ENCODE measurements at regions not wholly inside any gene's neighbourhood (a gene's known extent, or its start where the extent isn't known, plus 50 kb on each side); places are given as distances from the start of the nearest gene placed in this dataset.

- Histone ChIP-seq H3K27me3 (ENCODE audit: insufficient read depth, low read length) (peaks cover 10% of the 10 kb centered on the region), H3K4me1 (ENCODE audit: insufficient read depth, low read length) (peaks cover 14% of the 10 kb centered on the region), H3K4me3 (ENCODE audit: low read length in 2 of 2) (no peak overlapping the region), H3K36me3 (ENCODE audit: insufficient read depth, low read length) (no peaks in the 10 kb centered on the region), H3K9me3 (ENCODE audit: control insufficient read depth in 1 of 2, low read length in 2 of 2) (no peaks in the 10 kb centered on the region), H3K27ac (ENCODE audit: low read depth, low read length) (no peak overlapping the region)
- H3K4me1 Mint-ChIP-seq, result peaks cover 15 to 31% (median 26%) of the 10 kb centered on the region in 4 donors
- H3K36me3 Mint-ChIP-seq, result no peaks in the 10 kb centered on the region
- H3K27ac Mint-ChIP-seq, result no peak overlapping the region
- H3K4me3 Mint-ChIP-seq, result peak overlapping the region; percentile 21 to 72 (median 52)
- peaks cover 0 to 4% (median 0%) of the 10 kb centered on the region in 8 donors for H3K9me3 Mint-ChIP-seq
- CTCF ChIA-PET (ENCODE audit: partially characterized antibody), result no interaction called here
- POLR2A ChIA-PET (ENCODE audit: partially characterized antibody), result no interaction called here
- no peak for DNase-seq
- peaks cover 52 to 53% of the 10 kb centered on the region in 2 donors for H3K27me3 Mint-ChIP-seq
- intact Hi-C loops (cut with micrococcal nuclease), result no loop called here
Observed at GRCh38 chr19:30228835-30229524, 143.2 kb upstream of the ZNF536 start.

DNA sequence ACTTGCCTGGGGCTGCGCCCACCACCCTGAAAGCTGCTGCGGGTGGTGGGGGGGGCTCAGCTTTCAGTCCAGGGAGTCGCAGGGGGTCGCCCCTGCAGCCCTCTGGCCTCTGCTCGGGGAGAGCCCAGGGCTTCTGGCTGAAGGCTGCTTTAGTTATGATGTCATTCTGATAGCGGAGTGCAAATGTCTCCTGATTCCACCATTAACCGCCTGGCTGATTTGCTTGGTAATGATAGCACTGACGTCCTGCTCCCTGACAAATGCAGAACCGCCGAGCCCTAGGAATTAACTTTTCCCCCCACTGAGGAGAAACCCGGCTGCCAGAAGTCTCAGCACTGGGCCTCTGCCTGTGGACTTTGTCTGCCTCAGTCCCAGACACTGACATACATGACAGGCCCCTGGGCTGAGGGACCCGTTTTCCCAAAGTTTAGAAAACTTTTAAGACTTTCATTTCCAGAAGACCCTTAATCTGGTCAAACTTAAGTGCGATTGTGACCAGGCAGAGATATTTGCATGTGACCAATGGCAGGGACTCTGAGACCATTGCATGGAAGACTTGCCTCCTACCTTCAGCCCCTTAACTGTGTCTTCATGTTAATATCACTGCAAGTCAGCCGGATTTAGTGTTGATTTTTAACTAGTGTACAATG lies 142.5 kb upstream of the ZNF536 start:
- Histone ChIP-seq H3K4me1 (ENCODE audit: insufficient read depth, low read length) (peaks cover 14% of the 10 kb centered on the region), H3K27me3 (ENCODE audit: insufficient read depth, low read length) (peaks cover 10% of the 10 kb centered on the region), H3K36me3 (ENCODE audit: insufficient read depth, low read length) (no peaks in the 10 kb centered on the region), H3K4me3 (ENCODE audit: low read length in 2 of 2) (no peak overlapping the region), H3K9me3 (ENCODE audit: control insufficient read depth in 1 of 2, low read length in 2 of 2) (no peaks in the 10 kb centered on the region), H3K27ac (ENCODE audit: low read depth, low read length) (no peak overlapping the region)
- Mint-ChIP-seq H3K36me3 (no peaks in the 10 kb centered on the region), H3K27me3 (peaks cover 46 to 49% of the 10 kb centered on the region in 2 donors), H3K9me3 (peaks cover 0 to 4% (median 0%) of the 10 kb centered on the region in 8 donors), H3K27ac (no peak overlapping the region), H3K4me3 (peak overlapping the region in 3 of 8 donors; percentile 21 to 30 (median 28)), H3K4me1 (peaks cover 15 to 25% (median 21%) of the 10 kb centered on the region in 4 donors)
- ChIA-PET CTCF (ENCODE audit: partially characterized antibody) (no interaction called here), POLR2A (ENCODE audit: partially characterized antibody) (no interaction called here)
- intact Hi-C loops (cut with micrococcal nuclease), result no loop called here
- no peak for DNase-seq

DNA sequence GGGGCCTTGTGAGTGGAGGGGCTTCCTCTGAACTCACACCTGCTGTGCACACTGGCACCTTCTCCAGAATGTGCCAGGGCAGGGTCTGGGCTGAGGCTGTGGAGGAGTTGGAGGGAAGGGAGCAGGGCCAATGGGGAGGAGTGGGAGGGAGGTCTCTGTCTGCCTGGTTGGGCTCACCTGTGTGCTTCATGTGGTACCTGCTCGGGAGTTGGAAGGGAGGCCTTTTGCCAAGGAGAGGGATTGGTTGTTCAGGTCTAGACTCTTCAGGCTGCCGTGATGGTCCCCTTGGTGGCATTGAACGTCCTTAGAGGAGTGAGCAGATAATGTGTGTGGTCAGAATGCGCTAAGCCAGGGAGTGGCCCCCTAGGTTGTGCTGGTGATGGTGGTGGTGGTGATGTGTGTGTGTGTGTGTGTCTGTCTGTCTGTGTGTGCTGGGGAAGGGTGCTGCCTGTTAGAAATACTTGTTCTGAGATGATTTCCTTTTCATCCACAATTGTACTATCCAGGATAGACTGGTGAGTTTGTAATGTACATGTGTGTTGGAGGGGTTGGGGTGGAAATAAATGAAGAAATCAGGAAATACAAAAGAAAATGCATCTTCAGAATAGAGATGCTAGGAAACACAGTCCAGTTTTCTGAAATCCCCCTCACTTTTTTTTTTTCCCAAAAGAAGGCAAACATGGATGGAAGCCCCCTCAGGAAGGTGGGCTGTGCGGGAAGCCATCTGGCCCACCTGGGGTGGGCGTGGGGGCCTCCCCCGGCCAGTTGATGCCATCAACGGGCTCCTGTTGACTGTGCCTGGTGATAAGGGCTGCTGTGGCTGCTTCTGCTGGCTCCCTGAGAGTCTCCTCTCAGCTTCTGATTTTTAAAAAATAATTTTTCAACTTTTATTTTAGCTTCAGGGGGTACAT lies 140.5 kb upstream of the ZNF536 start:
- no peaks in the 10 kb centered on the region for H3K36me3 Mint-ChIP-seq
- no peaks in the 10 kb centered on the region for H3K36me3 ChIP-seq (ENCODE audit: insufficient read depth, low read length)
- peaks cover 50 to 51% of the 10 kb centered on the region in 2 donors for H3K27me3 Mint-ChIP-seq
- DNase-seq, result no peak
- no peak overlapping the region for H3K27ac Mint-ChIP-seq
- no peaks in the 10 kb centered on the region for H3K9me3 ChIP-seq (ENCODE audit: control insufficient read depth in 1 of 2, low read length in 2 of 2)
- CTCF ChIA-PET (ENCODE audit: partially characterized antibody), result interaction anchor here (0.7 kb wide), 1 partner anchor 952 kb away, joined by 3 read pairs; no protein-coding TSS in a partner anchor
- H3K4me3 Mint-ChIP-seq, result no peak overlapping the region
- H3K27me3 ChIP-seq (ENCODE audit: insufficient read depth, low read length), result peaks cover 8% of the 10 kb centered on the region
- POLR2A ChIA-PET (ENCODE audit: partially characterized antibody), result no interaction called here
- no peak overlapping the region for H3K27ac ChIP-seq (ENCODE audit: low read depth, low read length)
- intact Hi-C loops (cut with micrococcal nuclease), result no loop called here
- H3K4me3 ChIP-seq (ENCODE audit: low read length in 2 of 2), result no peak overlapping the region
- H3K4me1 Mint-ChIP-seq, result peaks cover 7 to 10% (median 9%) of the 10 kb centered on the region in 4 donors
- H3K9me3 Mint-ChIP-seq, result peaks cover 0 to 2% (median 0%) of the 10 kb centered on the region in 8 donors
- H3K4me1 ChIP-seq (ENCODE audit: insufficient read depth, low read length), result peaks cover 3% of the 10 kb centered on the region

- Mint-ChIP-seq H3K27ac (no peak overlapping the region), H3K36me3 (no peaks in the 10 kb centered on the region), H3K27me3 (peaks cover 55 to 57% of the 10 kb centered on the region in 2 donors), H3K9me3 (no peaks in the 10 kb centered on the region), H3K4me1 (peaks cover 0 to 3% (median 2%) of the 10 kb centered on the region in 4 donors), H3K4me3 (no peak overlapping the region)
- ChIA-PET POLR2A (ENCODE audit: partially characterized antibody) (no interaction called here), CTCF (ENCODE audit: partially characterized antibody) (no interaction called here)
- intact Hi-C loops (cut with micrococcal nuclease), result no loop called here
- Histone ChIP-seq H3K9me3 (ENCODE audit: control insufficient read depth in 1 of 2, low read length in 2 of 2) (no peaks in the 10 kb centered on the region), H3K27me3 (ENCODE audit: insufficient read depth, low read length) (peaks cover 10% of the 10 kb centered on the region), H3K4me1 (ENCODE audit: insufficient read depth, low read length) (no peaks in the 10 kb centered on the region), H3K4me3 (ENCODE audit: low read length in 2 of 2) (no peak overlapping the region), H3K36me3 (ENCODE audit: insufficient read depth, low read length) (no peaks in the 10 kb centered on the region), H3K27ac (ENCODE audit: low read depth, low read length) (no peak overlapping the region)
- no peak for DNase-seq
Observed at GRCh38 chr19:30233375-30233774, 138.8 kb upstream of the ZNF536 start.

GRCh38 chr19:30235946-30236345 lies 136.2 kb upstream of the ZNF536 start:
- Histone ChIP-seq H3K9me3 (ENCODE audit: control insufficient read depth in 1 of 2, low read length in 2 of 2) (no peaks in the 10 kb centered on the region), H3K4me1 (ENCODE audit: insufficient read depth, low read length) (no peaks in the 10 kb centered on the region), H3K27ac (ENCODE audit: low read depth, low read length) (no peak overlapping the region), H3K36me3 (ENCODE audit: insufficient read depth, low read length) (no peaks in the 10 kb centered on the region), H3K4me3 (ENCODE audit: low read length in 2 of 2) (no peak overlapping the region), H3K27me3 (ENCODE audit: insufficient read depth, low read length) (peaks cover 10% of the 10 kb centered on the region)
- no peaks in the 10 kb centered on the region for H3K36me3 Mint-ChIP-seq
- intact Hi-C loops (cut with micrococcal nuclease), result no loop called here
- POLR2A ChIA-PET (ENCODE audit: partially characterized antibody), result no interaction called here
- peak overlapping the region in 1 of 7 donors; percentile 25 for H3K27ac Mint-ChIP-seq
- H3K9me3 Mint-ChIP-seq, result peaks cover 0 to 2% (median 0%) of the 10 kb centered on the region in 8 donors
- no peak overlapping the region for H3K4me3 Mint-ChIP-seq
- H3K27me3 Mint-ChIP-seq, result peaks cover 39 to 43% of the 10 kb centered on the region in 2 donors
- no peak for DNase-seq
- CTCF ChIA-PET (ENCODE audit: partially characterized antibody), result no interaction called here
- no peaks in the 10 kb centered on the region for H3K4me1 Mint-ChIP-seq

GRCh38 chr19:30236587-30236986 lies 135.6 kb upstream of the ZNF536 start:
- DNase-seq, result no peak
- Histone ChIP-seq H3K36me3 (ENCODE audit: insufficient read depth, low read length) (no peaks in the 10 kb centered on the region), H3K4me3 (ENCODE audit: low read length in 2 of 2) (no peak overlapping the region), H3K27me3 (ENCODE audit: insufficient read depth, low read length) (peaks cover 10% of the 10 kb centered on the region), H3K9me3 (ENCODE audit: control insufficient read depth in 1 of 2, low read length in 2 of 2) (no peaks in the 10 kb centered on the region), H3K4me1 (ENCODE audit: insufficient read depth, low read length) (no peaks in the 10 kb centered on the region), H3K27ac (ENCODE audit: low read depth, low read length) (no peak overlapping the region)
- H3K9me3 Mint-ChIP-seq, result peaks cover 0 to 3% (median 0%) of the 10 kb centered on the region in 8 donors
- CTCF ChIA-PET (ENCODE audit: partially characterized antibody), result no interaction called here
- H3K4me1 Mint-ChIP-seq, result no peaks in the 10 kb centered on the region
- peaks cover 35 to 37% of the 10 kb centered on the region in 2 donors for H3K27me3 Mint-ChIP-seq
- no peak overlapping the region for H3K4me3 Mint-ChIP-seq
- H3K36me3 Mint-ChIP-seq, result no peaks in the 10 kb centered on the region
- POLR2A ChIA-PET (ENCODE audit: partially characterized antibody), result no interaction called here
- no peak overlapping the region for H3K27ac Mint-ChIP-seq
- intact Hi-C loops (cut with micrococcal nuclease), result no loop called here

- peaks cover 0 to 3% (median 0%) of the 10 kb centered on the region in 8 donors for H3K9me3 Mint-ChIP-seq
- Histone ChIP-seq H3K36me3 (ENCODE audit: insufficient read depth, low read length) (no peaks in the 10 kb centered on the region), H3K27me3 (ENCODE audit: insufficient read depth, low read length) (peaks cover 10% of the 10 kb centered on the region), H3K27ac (ENCODE audit: low read depth, low read length) (no peak overlapping the region), H3K4me1 (ENCODE audit: insufficient read depth, low read length) (no peaks in the 10 kb centered on the region), H3K9me3 (ENCODE audit: control insufficient read depth in 1 of 2, low read length in 2 of 2) (no peaks in the 10 kb centered on the region), H3K4me3 (ENCODE audit: low read length in 2 of 2) (no peak overlapping the region)
- no peaks in the 10 kb centered on the region for H3K36me3 Mint-ChIP-seq
- no peak overlapping the region for H3K4me3 Mint-ChIP-seq
- CTCF ChIA-PET (ENCODE audit: partially characterized antibody), result no interaction called here
- intact Hi-C loops (cut with micrococcal nuclease), result no loop called here
- no peaks in the 10 kb centered on the region for H3K4me1 Mint-ChIP-seq
- DNase-seq, result no peak
- H3K27ac Mint-ChIP-seq, result no peak overlapping the region
- H3K27me3 Mint-ChIP-seq, result peaks cover 33 to 36% of the 10 kb centered on the region in 2 donors
- POLR2A ChIA-PET (ENCODE audit: partially characterized antibody), result no interaction called here
Observed at GRCh38 chr19:30237140-30237539, 135.0 kb upstream of the ZNF536 start.

All from CD4-positive, alpha-beta memory T cell (primary cell).